GM19023 (cell line): ENCODE measurements at regions not wholly inside any gene's neighbourhood (a gene's known extent, or its start where the extent isn't known, plus 50 kb on each side); places are given as distances from the start of the nearest gene placed in this dataset.

Experiments used
- ATAC-seq: cut with Tn5 transposase; IDR thresholded peaks from one replicate; pipeline ENCODE4 v1.9.1; 2021; ENCODE audit warnings: mild to moderate bottlenecking, moderate library complexity; ENCODE audit not compliant: unreplicated experiment

DNA sequence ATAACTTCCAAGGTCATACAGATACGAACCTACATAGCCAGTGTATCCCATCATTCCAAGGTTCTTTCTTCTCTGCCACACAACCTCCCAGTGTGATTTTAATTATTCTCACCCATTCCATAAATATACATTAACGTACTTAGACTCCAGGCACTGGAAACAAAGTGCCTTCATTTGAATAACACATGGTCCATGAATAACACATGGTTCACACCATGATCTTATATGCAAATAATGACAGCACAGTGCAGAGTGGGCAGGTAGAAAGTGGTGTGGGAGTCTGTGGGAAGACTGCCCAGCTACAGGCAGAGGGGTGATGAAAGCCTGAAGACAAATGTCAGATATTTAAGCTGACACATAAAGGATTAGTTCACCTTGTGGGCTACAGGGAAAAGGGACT lies 425.2 kb downstream of the HACE1 start:
- ATAC-seq, result no peak

DNA sequence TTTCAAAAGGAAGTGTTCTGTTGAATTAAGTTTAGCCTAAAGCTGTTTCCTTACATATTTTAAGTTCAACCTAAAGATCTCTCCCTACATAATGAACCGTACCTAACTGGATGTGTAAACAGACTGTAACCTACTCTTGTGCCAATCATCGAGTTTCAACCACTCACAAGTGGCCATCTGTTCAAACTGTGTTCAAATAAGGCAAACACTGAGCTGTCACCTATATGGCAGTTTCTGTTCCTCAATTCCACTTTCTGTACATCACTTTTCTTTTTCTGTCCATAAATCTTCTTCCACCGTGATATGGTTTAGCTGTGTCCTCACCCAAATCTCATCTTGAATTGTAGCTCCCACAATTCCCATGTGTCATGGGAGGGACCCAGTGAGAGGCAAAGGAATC lies 428.6 kb downstream of the HACE1 start:
- no peak for ATAC-seq

DNA sequence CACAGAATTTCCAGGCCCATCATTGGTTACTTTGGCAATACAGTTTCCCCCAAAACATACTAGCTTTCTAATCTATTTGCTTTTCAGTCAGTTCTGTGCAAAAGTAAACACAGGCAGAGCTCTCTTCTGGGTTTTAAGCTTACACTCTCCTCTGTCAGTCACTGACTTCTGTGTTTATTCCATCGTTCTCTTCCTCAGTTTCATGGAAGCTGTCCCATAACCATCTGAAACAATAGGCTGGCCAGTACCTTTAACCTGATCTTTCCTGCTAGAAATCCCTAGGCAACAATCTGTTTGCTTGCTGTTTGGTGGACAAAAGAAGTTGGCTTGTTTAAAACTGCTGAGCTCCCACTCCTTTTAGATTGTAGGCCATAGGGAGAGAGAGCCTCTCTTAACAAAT lies 431.5 kb downstream of the HACE1 start:
- ATAC-seq, result no peak

DNA sequence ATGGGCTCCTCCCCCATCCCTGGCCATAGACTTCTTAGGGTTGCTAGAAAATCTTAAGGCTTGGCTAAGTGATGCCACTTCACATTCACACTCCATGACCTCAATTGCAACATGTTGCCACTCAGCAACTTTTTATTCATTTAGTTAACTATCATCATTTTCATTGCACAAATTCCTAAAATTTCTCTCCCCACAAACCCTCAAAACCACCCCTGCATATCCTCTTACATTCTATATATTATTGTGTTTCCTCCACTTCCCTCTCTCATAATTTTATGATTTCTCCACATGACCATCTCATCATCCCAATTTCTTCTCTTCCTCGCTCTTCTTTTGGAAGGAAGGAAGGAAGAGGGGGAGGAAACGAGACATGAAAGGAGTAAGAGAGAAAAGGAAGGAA lies 436.0 kb downstream of the HACE1 start:
- ATAC-seq, result no peak

DNA sequence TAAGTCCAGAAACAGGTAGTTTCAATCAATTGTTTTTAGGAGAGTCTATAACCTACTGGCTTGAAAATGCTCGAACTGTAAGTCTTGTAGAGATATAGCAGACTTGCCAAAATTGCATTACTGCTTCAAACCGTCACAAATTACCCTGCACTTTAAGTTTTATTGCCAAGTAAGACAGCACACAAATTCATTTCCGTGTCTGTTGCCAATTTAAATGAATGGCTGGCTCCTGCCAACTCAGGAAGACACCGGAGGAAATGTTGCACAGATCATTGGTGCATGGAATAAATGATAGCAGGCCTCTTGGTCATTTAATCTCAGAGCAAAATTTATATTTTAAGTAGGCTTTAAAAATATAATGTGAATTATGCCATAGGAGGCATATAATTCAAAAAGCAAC lies 438.1 kb downstream of the HACE1 start:
- ATAC-seq, result no peak

DNA sequence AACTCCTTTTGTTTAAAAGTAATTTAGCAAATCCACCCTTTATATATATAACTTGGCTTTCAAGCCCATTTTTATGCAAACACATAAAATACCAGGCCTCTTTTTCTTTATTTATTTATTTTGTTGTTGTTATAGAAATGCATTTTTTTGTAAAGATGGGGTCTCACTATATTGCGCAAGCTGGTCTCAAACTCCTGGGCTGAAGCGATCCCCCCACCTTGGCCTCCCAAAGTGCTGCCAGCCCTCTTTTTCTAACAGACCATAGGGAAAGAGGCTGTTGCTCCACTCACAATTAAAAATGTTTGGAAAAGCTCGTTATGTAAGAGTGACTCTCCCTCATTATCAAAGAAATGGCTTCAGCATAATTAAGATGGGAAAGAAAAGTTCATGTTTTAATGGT lies 440.9 kb downstream of the HACE1 start:
- ATAC-seq, result no peak

DNA sequence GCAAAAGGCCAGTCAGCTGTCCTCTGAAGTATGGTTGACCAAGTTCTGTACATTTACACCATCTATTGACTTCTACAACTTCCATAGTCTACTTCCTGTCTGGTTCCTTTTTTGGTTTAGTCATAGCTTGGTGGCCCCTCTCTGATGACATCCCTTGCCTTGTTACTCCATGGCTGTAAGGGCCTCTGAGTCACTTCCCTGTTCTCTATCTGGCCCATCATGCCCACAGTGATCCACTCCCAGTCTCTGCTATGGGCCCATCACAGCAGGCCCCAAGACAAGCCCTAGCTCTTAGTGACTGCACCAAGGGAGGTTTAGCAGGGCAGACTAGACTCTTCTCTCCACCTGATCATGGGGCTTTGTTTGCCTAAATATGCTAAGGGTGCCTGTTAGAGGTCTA lies 441.6 kb downstream of the HACE1 start:
- no peak for ATAC-seq

DNA sequence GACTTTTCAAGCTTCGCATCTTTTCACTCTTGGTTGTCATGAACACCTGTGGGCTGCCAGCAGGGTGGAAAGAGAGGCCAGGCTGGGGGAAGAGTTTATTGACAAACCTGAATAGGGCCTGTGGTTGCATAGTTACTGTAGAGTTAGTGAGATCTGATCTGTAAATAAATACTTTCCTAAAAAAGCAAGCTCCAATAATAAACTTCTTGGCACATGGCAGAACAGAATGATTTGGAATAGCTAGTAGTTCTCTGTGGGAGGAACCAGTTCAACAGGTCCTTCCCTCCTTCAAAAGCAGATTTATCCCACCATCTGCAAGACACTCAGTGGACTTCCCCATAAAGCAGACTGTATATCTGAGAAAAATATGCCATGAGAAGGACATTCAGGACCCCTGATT lies 445.0 kb downstream of the HACE1 start:
- ATAC-seq, result no peak

DNA sequence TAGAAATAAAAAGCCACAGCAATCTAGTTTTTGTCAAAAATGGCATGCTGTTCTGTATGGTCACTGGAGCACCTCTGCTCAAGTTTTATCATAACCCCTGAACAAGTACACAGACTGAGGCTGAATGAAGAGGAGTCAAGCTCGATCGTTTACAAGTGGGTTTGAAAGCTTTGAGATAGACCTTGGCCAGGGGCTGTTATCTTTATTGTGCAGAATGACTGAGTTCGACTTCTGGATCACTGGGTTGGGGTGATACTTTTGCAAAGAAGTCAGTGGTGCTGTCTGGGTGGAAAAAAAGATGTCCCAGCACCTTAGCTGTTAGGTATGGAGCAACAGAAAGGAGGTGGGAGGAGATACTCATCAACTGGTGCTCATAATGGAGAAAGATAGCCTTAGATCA lies 446.0 kb downstream of the HACE1 start:
- no peak for ATAC-seq

DNA sequence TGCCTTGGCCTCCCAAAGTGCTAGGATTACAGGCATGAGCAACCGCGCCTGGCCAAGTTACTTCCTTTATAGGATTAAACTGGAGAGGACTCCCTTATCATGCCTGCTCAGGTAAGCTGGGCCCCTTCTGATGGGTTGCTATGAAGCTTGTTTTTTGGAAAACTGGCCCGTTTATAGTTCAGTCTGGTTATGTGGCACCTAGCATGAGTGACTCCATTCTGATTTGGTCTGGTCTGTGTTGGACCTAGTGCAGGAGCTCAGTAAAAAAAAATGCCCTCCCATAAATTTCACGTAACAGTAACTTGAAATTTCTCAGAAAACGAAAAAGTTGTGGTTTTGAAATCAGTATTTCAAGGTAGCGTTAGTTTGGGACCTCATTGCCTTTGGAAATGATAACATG lies 448.4 kb downstream of the HACE1 start:
- ATAC-seq, result no peak

DNA sequence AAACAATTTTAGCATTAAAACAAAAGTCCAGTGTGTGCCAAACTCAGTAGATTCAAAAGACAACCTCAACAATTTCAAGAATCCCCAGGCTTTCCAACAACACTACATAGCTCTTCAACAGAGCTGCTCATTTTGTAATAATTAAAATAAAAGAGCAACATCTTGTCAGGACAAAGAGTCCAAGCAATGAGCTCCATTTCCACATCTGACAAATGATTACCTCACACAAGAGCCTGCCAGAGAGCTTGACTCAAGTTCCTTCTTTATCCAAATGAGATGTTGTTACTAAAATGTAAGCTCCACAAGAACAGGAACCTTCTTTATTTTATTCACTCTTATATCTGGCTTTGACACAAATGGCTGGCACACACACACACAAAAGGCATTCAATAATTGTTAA lies 449.8 kb downstream of the HACE1 start:
- ATAC-seq, result no peak

DNA sequence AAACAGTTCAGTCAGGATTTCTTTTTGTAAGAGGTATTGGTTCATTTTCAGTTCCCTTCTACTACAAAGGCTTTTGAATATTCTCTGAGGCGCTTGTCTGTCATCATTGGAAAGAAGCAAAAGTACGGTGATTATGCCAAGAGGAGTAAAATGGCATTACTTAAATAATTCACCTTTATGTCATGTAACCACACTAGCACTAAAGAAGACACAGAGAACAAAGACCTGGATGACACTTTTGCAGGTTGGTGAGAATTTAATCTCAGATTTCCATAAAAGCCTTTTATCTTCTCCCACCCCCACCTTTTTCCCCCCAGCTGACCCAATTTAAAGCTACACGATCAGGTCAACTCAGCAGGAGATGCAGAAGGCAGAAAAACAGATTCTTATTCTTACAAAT lies 451.8 kb downstream of the HACE1 start:
- no peak for ATAC-seq

DNA sequence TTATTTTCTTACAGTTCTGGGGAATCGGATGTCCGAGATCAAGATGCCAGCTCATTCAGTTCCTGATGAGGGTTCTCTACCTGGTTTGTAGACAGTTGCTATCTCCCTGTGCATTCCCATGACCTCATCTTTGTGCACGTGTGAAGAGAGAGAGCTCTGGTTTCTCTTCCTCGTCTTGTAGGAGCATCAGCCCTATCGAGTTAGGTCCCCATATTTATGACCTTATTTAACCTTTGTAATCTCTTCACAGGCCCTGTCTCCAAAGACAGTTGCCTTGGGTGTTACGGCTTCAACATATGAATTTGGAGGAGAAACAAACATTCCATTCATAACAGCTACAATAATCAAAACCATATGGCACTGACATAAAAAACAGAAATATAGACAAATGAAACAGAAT lies 455.3 kb downstream of the HACE1 start:
- no peak for ATAC-seq

DNA sequence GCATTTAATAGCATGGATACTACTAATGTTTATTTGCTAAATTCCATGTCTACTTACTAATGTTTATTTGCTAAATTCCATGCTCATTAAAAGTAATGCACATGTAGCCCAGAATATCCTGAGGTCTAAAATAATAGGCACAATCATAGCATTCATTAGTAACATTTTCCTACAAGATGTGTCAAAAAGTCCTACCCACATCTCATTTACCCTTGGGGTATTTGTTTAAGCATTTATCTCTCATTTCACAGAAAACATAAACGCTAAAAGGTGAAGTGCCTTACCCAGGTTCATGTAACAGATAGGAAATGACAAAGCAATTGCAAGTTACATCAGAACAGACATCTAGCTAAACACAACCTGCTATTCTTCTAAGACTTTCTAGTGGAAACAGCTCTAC lies 457.1 kb downstream of the HACE1 start:
- no peak for ATAC-seq

DNA sequence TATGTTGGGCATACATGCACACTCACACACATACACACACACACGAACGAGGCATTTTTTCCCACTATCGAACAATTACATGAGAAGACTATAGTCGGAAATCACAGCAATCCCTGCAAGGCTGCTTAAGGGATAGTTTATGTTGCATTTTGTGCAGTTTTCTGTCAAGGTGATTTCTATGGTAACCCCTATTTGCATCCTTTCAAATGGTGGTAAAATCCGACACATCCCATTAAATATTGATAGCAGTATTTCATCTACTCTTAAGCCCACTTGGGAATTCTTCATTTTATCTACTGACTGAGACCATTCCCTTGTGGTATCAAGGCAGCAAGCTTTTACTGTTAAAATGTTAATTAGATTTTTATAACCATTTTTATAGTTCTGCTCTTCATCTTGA lies 457.8 kb downstream of the HACE1 start:
- no peak for ATAC-seq

DNA sequence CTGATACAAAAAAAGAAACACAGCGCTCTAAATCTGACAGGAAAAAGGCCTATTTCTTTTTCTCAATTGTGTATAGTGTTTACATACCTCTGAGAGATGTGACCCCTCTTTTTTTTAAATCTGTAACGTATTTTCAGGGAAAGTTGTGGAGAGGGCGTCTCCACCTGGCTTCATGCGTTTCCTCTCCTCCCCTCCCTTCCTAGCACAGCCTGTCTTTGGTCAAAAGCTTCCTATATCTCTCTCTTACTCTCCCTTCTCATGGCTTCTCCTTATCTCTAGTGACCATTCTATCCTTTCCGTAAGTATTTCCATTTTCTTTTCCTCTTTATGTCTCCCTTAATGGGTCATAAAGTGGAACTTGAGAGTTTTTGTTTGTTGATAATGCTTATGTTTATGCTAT lies 458.9 kb downstream of the HACE1 start:
- no peak for ATAC-seq

DNA sequence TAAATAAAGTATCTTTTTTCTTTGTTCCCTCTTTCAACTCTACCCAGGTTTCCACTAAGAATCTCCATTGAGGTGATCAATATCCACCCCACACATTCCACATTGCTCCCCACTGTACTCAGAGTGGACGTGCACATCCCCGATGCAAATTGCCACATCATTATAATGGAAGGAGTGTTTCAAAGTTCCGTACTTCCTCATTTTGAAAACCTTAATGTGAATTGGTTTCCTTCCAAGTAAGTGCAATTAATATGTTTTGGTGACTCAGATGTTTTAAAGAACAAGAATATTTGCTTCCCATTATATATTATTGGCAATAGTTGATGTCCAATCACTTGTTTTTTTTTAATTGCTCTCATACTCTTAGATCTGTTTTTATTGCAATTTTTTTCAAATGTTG lies 463.6 kb downstream of the HACE1 start:
- no peak for ATAC-seq

DNA sequence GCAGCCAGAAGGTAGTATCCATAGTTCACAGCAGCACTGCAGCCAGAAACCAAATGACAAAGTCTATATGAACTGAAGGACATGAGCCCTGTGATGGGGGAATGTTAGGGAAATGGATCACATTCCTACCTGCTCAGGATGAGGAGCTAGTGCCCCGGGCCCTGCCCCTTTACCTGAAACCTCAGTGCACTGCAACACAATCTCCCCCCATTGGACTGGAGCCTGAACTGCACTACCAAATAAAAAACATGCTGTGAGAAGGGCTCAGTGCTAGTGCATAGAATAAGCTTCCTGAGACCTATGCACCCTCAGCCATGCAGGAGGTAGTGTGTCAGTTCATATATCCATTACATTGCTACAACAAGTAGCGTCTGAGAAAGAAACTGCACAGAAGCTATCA lies 477.8 kb downstream of the HACE1 start:
- ATAC-seq, result no peak

DNA sequence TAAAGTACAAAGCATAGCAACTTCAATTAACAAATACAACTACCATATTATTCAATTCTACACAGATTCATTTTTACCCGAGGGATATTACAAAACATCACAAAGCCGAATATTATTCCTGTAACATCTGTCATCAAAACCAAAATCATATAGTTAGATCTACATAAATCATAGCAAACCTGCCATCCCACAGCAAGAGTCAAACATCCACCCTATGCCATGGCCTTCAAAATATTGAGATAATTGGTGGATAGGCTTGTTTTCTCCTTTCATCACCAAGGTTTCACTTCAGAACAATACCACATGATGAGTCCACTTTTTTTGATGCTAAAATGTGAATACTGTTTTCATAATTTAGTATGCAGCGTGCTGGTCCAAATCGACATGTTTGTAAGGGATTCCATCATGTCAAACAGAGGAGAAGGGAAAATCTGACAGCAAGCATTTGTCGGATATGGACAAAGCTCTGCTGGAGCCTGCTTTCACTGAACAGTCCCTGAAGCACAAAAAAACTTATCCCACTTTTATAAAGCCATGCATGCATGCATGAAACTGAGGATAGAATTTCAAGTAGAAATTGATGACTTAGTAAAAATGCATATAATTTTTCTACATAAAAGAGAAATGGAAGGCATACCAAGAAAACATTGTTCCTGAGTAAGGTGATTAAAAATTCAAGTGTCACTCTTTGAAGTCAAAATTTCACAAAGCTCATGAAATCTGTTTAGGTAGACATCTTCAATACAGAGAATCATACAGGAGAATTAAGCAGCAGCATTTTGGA lies 494.1 kb downstream of the HACE1 start:
- no peak for ATAC-seq

DNA sequence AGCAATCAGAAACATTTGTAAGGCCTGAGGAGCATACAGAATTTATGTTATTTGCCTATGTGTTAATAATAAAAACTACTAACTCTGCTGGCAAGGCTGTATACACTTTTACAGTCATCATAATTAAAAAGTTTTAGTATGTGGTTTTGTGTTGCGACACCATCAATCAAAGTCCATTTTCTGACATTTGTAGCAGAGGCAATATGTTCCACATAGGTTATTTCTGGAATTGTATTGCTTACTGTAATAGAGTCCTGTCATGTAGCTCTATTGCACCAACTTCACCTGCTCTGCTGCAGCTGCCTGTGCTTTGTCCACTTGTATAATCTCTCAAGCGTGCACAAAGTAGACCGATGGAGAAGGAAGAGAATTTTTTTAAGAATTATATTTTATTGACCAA lies 501.8 kb downstream of the HACE1 start:
- ATAC-seq, result no peak

DNA sequence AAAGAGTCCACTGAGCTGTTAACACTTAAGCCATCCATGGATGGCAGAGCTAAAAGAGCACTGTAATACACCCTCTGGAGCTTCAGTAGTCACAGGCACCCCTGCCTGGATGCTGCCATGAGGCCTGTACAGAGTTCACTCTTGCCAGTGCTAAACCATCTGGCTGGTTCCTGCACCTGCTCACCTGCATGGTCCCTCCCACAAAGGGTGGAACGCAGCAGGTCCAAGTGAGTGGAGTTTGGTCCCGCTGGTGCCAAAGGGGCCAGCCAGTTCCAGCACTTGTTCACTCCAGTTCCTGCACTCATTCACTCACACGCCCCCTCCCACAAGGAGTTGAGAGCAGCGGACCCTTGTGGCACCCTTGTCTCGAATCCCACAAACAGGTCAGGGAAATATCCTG lies 503.5 kb downstream of the HACE1 start:
- ATAC-seq, result no peak

DNA sequence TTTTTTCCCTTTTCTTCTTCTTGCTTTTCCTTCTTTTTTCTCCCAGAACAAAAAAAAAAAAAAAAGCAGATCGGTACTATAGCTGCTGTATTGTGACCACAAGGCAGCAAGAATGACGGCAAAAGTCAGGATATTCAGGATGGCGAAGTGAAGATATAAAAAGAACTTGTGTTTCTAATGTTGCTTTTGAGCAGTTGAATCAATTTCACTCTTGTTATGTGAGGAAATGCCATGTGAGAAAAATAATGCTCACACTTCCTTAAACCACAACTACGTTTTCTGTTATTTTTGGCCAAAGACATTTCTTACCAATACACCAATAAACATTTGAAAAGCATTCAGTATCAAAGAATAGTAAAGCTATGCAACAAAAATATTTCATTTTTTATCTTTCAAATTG lies 510.5 kb downstream of the HACE1 start:
- no peak for ATAC-seq

DNA sequence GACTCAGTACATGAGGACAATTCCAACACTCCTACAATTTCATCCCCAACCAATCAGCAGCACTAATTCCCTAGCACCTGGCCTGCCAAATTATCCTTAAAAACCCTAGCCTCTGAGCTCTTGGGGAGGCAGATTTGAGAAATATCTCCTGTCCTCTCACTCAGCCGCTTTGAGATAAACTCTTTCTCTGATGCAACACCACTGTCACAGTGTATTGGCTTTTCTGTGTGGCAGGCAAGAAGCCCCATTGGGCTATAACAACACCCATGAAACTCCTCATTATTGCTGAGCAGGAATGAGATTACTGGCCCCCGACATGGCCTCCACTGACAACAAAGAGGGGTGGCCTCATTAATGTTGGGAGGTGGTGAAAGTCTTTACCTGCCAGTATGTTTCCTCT lies 515.5 kb downstream of the HACE1 start:
- ATAC-seq, result no peak
